ENCODE measurements at regions not wholly inside any gene's neighbourhood (a gene's known extent, or its start where the extent isn't known, plus 50 kb on each side); places are given as distances from the start of the nearest gene placed in this dataset.
A peak's percentile ranks its signal among the peaks of the same experiment; 100 is the strongest.

- DNase-seq: peak; percentile 20
These were observed 161.2 kb upstream of the PITX1 start for GRCh38 chr5:135195270-135195608.

DNA sequence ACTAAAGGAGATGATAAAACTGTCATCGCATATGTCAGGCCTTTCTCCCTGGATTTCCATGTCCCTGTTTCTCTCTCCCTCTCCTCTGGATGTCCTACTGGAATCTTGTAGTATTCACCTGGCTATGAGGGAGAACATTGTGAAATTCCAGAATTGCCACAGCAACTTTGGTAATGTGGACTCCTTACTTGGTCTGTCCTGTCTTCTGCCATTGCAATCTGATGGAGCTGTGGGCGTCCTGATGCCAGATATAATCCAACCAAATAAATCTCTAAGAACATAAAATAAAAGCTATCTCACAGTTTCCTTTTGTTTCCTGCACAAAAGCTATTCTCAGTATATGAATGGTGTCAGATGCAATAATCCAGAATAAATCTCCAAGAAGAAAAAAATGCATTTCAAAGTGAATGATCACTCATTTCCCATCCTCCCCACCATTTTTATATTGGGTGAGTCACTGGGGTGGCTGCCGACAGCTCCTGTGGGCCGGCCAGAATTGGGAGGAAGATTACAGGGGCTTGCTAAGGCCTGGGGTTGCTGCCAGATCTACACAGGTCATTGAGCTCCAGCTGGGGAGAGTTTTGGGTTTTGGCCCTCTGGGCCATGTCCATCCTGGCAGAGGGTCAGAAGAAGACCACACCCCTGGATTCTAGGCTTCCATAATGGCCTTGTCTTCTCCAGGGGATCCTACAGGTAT is 160.7 kb upstream of the PITX1 start:
- DNase-seq: no peak

- DNase-seq: no peak
These were observed 160.1 kb upstream of the PITX1 start for GRCh38 chr5:135194126-135194488.

DNA sequence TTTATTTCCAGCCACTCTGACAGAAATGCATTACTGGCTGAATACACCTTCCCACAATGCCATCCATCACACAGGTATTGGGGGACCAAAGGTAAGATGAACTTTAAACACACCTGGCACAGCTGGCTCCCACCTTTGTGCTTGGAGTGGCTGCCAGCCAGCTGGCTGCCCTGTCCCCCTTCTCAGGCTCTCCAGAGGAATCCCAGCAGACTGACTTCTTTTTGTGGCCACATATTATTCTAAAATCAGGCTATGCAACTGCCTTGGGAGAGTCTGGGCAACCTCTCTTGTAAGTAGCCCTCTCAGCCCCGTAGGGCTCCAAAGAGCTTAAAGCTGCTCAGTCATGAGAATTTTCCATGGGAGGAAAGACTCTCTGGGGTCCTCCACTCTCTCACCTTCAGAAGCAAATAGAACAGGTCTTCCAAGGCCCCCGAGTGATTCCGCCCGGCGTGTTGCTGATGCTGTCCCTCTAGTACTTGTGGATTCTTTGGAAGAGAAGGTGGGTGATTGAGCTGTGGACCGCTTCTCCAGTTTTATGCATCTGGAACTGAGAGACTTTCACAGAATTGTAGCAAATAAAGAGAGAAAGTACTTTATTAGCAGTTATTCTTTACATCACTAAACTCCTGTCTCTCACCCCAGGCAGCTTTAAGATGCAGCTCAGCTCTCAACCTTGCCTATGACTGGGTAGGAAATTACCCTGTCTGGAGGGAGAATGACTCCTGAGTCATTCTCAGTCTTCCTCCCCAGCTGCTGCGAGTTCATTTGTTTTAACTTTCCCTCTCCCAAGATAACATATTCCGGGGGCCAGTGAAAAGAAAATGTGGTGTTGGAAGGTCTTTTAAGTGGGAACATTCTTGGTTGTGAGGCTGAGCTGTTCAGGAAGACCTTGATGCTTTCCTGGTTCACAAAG is 159.4 kb upstream of the PITX1 start:
- no peak for DNase-seq

- no peak for DNase-seq
These were observed 158.3 kb upstream of the PITX1 start for GRCh38 chr5:135192351-135192750.

GRCh38 chr5:135191084-135191826 is 157.2 kb upstream of the PITX1 start:
- DNase-seq: peak; percentile 47

- DNase-seq: no peak
These were observed 156.5 kb upstream of the PITX1 start for GRCh38 chr5:135190416-135191083.

DNA sequence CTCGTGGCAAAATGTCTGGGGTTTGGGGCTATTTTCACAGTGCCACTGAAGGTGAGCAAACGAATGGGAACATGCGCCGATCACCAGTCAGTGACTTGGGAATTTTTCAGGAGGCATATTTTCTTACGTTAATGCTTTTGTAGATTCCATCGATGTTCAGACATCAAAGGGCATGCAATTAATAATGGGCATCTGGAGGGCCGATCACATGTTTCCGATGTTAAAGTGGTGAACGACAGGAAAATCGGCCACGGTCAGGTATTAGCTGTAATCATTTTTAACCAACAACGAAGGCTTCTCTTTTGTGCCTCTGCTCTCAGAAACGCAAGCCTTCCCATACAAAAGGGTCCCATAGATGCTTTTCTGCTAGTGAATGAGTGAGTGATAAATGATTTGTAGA is 155.0 kb upstream of the PITX1 start:
- DNase-seq: no peak

DNA sequence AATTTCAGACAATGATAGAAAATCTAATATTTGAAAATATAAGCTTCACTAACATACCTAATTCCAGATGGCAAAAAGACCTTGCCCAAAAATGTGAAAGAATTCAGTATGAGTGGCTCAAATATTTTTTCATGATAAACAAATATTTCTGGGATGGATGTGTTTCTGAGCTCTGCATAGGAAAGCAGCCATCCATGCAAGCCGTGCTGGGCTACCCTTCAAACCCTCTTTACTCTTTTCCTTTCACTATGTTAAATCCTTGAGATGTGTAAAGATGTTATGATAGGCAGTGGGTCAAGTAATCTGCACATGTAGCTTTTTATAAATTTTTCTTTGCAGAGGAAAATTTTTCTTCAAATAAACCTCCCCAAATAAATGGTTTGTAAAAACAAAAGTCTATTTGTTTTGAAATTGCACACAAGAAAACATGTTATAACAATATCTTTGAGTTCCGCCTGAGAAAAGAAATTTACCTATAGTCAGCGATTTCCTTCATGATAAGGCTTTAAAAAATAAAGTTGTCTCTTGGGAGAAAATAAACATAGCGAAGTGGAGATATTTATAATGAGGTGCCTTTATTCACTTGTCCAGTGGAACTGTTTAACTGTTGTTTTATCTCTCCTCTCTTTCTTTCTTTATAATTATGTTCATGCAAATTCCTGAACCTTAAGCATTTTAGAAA is 154.3 kb upstream of the PITX1 start:
- no peak for DNase-seq

- no peak for DNase-seq
These were observed 152.9 kb upstream of the PITX1 start for GRCh38 chr5:135186662-135187522.

DNA sequence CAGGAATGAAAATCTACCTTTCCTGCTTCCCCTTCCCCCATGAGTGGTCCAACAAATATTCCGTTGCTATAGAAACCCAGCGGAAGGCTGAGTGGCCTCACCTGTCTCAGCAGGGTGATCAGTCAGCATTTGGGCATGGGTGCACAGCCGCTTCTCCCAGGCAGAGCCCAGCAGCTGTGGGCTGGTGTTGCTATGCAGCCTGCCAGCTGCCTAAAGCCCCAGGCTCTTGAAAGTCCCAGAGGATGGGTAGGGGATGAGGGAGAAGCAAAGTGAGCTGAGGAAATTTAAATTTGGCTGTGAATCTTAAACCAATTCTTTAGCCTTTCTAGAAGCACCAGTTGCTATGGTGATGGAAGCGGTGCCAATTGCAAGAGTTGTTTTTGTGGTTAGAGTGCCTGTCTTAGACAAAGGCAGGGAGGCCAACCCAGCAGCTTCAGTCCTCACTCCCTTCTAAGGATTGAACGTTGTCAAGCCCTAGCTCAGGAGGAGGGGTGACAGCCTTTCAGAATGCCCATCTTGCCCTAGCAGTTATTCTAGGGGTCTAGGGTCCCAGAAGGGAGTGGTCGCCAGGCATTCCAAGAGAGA is 151.5 kb upstream of the PITX1 start:
- DNase-seq: peak; percentile 52

GRCh38 chr5:135184646-135185045 is 150.6 kb upstream of the PITX1 start:
- no peak for DNase-seq

DNA sequence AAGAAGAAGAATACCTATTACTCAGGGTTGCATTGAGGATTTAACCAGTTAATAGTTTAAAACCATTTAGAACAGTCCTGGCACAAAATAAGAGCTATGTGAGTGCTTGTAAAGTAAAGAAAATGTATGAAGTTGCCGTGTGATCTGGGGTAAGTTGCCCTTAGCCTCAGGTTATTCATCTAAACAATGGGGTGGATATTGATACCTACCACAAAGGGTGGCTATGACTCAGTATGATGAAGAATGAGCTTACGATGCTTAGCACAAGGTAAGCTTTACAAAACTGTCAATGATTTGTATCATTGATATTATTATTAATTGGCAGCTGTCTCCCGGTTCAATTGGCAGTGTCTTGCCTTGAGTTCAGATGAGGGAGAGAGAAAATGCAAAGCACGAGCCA is 149.4 kb upstream of the PITX1 start:
- no peak for DNase-seq

GRCh38 chr5:135182675-135183074 is 148.6 kb upstream of the PITX1 start:
- no peak for DNase-seq

GRCh38 chr5:135181653-135182052 is 147.6 kb upstream of the PITX1 start:
- no peak for DNase-seq

DNA sequence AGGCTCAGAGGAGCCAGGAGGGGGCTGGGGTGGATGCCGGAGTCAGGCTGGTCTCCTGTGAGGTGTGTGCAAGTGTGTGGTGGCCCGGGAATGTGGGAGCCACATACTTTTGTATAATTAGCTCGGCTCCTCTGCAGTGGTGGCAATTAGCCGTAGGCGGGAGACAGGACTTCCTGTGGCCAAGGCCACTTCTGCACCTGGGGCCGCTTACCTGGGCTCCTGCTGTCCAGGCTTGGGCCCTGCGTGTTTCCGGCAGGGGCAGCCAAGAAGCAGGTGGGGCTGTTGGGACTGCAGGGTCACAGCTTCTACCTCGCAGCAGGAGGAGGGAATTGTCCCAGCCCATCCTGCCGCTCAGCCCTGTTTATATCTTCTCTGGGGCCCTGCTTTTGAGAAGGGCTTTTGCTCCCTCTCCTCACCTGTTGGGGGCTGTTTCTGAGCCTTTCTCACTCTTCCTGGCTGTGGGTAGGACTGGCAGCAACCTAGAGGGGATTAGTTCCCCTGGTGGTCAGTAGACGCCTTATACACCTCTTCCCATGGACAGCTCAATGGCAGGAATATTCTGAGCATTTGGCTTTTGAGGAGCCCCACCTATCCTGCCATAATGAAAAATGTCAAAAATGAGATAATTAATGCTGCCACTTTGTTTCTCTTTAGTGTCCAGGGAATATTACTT is 145.4 kb upstream of the PITX1 start:
- no peak for DNase-seq

- DNase-seq: no peak
These were observed 144.6 kb upstream of the PITX1 start for GRCh38 chr5:135178476-135179155.

GRCh38 chr5:135177591-135177990 is 143.6 kb upstream of the PITX1 start:
- DNase-seq: no peak

DNA sequence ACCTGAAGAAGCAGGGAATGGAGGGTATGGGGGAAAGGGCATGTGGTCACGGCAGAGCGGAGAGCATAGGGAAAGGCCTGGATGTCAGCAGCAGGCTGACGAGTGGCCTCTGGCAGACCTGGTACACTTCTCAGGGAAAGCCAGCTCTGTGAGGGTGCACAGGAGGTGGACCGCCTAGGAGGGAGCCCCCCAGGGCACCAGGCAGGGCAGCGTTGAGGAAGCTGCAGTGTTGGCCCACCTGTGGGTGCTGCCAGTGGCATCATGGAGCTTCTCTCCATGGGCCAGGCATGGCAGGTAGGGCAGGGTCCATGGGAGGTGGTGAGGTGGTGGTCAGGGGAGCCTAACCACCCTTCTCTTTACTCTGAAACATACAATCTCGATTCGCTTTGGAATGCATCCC is 143.0 kb upstream of the PITX1 start:
- no peak for DNase-seq

All from midbrain (tissue), 1 donor.